ENCODE measurements at regions not wholly inside any gene's neighbourhood (a gene's known extent, or its start where the extent isn't known, plus 50 kb on each side); places are given as distances from the start of the nearest gene placed in this dataset.

GRCh38 chr12:65681226-65681625 lies 143.1 kb upstream of the HMGA2 start:
- Histone ChIP-seq H4K20me1 (ENCODE audit: low read depth, low read length) (no peaks in the 10 kb centered on the region), H3K4me2 (ENCODE audit: low read depth, low read length, poor library complexity, severe bottlenecking) (no peak overlapping the region), H3K79me2 (ENCODE audit: insufficient read depth, low read length) (no peaks in the 10 kb centered on the region), H3K9ac (ENCODE audit: low read length) (no peak overlapping the region), H3K27me3 (ENCODE audit: low read length) (no peaks in the 10 kb centered on the region), H3K9me3 (ENCODE audit: insufficient read depth, low read length) (no peaks in the 10 kb centered on the region), H3K4me3 (ENCODE audit: insufficient read depth, low read length, poor library complexity, severe bottlenecking) (no peak overlapping the region), H3K36me3 (ENCODE audit: low read length) (no peaks in the 10 kb centered on the region), H3F3A (ENCODE audit: insufficient read depth) (no peaks in the 10 kb centered on the region), H3K27ac (ENCODE audit: low read depth, low read length) (no peak overlapping the region), H2AFZ (ENCODE audit: low read depth, low read length, severe bottlenecking) (no peak overlapping the region), H3K9me2 (replicated peaks; ENCODE audit: insufficient read depth, low read length) (no peaks in the 10 kb centered on the region)
- TF ChIP-seq CTCF (IDR thresholded peaks at IDR 0.05; ENCODE audit: insufficient read depth, low read length, poor library complexity, severe bottlenecking), result no peak
- no peak for TF ChIP-seq EZH2phosphoT487 (conservative IDR thresholded peaks at IDR 0.05; ENCODE audit: low read length)

- Histone ChIP-seq H3K4me2 (ENCODE audit: low read depth, low read length, poor library complexity, severe bottlenecking) (no peak overlapping the region), H3K9me3 (ENCODE audit: insufficient read depth, low read length) (no peaks in the 10 kb centered on the region), H3K27ac (ENCODE audit: low read depth, low read length) (no peak overlapping the region), H3K4me3 (ENCODE audit: insufficient read depth, low read length, poor library complexity, severe bottlenecking) (no peak overlapping the region), H3K9me2 (replicated peaks; ENCODE audit: insufficient read depth, low read length) (no peaks in the 10 kb centered on the region), H2AFZ (ENCODE audit: low read depth, low read length, severe bottlenecking) (no peak overlapping the region), H3F3A (ENCODE audit: insufficient read depth) (no peaks in the 10 kb centered on the region), H3K27me3 (ENCODE audit: low read length) (no peaks in the 10 kb centered on the region), H3K36me3 (ENCODE audit: low read length) (no peaks in the 10 kb centered on the region), H3K79me2 (ENCODE audit: insufficient read depth, low read length) (no peaks in the 10 kb centered on the region), H4K20me1 (ENCODE audit: low read depth, low read length) (no peaks in the 10 kb centered on the region), H3K9ac (ENCODE audit: low read length) (no peak overlapping the region)
- TF ChIP-seq EZH2phosphoT487 (conservative IDR thresholded peaks at IDR 0.05; ENCODE audit: low read length) (no peak), CTCF (IDR thresholded peaks at IDR 0.05; ENCODE audit: insufficient read depth, low read length, poor library complexity, severe bottlenecking) (no peak)
Observed at GRCh38 chr12:65682112-65682511, 142.2 kb upstream of the HMGA2 start.

GRCh38 chr12:65684906-65685305 lies 139.4 kb upstream of the HMGA2 start:
- Histone ChIP-seq H4K20me1 (ENCODE audit: low read depth, low read length) (no peaks in the 10 kb centered on the region), H3K9ac (ENCODE audit: low read length) (no peak overlapping the region), H3K9me3 (ENCODE audit: insufficient read depth, low read length) (no peaks in the 10 kb centered on the region), H3K27ac (ENCODE audit: low read depth, low read length) (no peak overlapping the region), H3K9me2 (replicated peaks; ENCODE audit: insufficient read depth, low read length) (no peaks in the 10 kb centered on the region), H2AFZ (ENCODE audit: low read depth, low read length, severe bottlenecking) (no peak overlapping the region), H3F3A (ENCODE audit: insufficient read depth) (no peaks in the 10 kb centered on the region), H3K36me3 (ENCODE audit: low read length) (no peaks in the 10 kb centered on the region), H3K79me2 (ENCODE audit: insufficient read depth, low read length) (no peaks in the 10 kb centered on the region), H3K27me3 (ENCODE audit: low read length) (no peaks in the 10 kb centered on the region), H3K4me3 (ENCODE audit: insufficient read depth, low read length, poor library complexity, severe bottlenecking) (no peak overlapping the region), H3K4me2 (ENCODE audit: low read depth, low read length, poor library complexity, severe bottlenecking) (no peak overlapping the region)
- TF ChIP-seq EZH2phosphoT487 (conservative IDR thresholded peaks at IDR 0.05; ENCODE audit: low read length), result no peak
- no peak for TF ChIP-seq CTCF (IDR thresholded peaks at IDR 0.05; ENCODE audit: insufficient read depth, low read length, poor library complexity, severe bottlenecking)

GRCh38 chr12:65685514-65685913 lies 138.8 kb upstream of the HMGA2 start:
- no peaks in the 10 kb centered on the region for H3K36me3 ChIP-seq (ENCODE audit: low read length)
- H4K20me1 ChIP-seq (ENCODE audit: low read depth, low read length), result no peaks in the 10 kb centered on the region
- no peak overlapping the region for H3K4me2 ChIP-seq (ENCODE audit: low read depth, low read length, poor library complexity, severe bottlenecking)
- H3K4me3 ChIP-seq (ENCODE audit: insufficient read depth, low read length, poor library complexity, severe bottlenecking), result no peak overlapping the region
- no peak overlapping the region for H3K27ac ChIP-seq (ENCODE audit: low read depth, low read length)
- H2AFZ ChIP-seq (ENCODE audit: low read depth, low read length, severe bottlenecking), result no peak overlapping the region
- no peaks in the 10 kb centered on the region for H3K9me3 ChIP-seq (ENCODE audit: insufficient read depth, low read length)
- no peaks in the 10 kb centered on the region for H3K27me3 ChIP-seq (ENCODE audit: low read length)
- no peak overlapping the region for H3K9ac ChIP-seq (ENCODE audit: low read length)
- H3F3A ChIP-seq (ENCODE audit: insufficient read depth), result no peaks in the 10 kb centered on the region
- TF ChIP-seq CTCF (IDR thresholded peaks at IDR 0.05; ENCODE audit: insufficient read depth, low read length, poor library complexity, severe bottlenecking) (no peak), EZH2phosphoT487 (conservative IDR thresholded peaks at IDR 0.05; ENCODE audit: low read length) (no peak)
- H3K9me2 ChIP-seq (replicated peaks; ENCODE audit: insufficient read depth, low read length), result no peaks in the 10 kb centered on the region
- no peaks in the 10 kb centered on the region for H3K79me2 ChIP-seq (ENCODE audit: insufficient read depth, low read length)
